Panc1 (cell line): ENCODE measurements at regions not wholly inside any gene's neighbourhood (a gene's known extent, or its start where the extent isn't known, plus 50 kb on each side); places are given as distances from the start of the nearest gene placed in this dataset.

Experiments
- ATAC-seq: fragments of 200-7000 bp; cut with Tn5 transposase; 2 replicates; pipeline ENCODE4 v1.9.1; 2020; ENCODE audit warnings: mild to moderate bottlenecking, moderate library complexity
- BruUV-seq: library from RNA; stranded (reverse); fragments of 400-500 nt; replicated peaks from 2 replicates; lab custom pipeline; 2021; lab: Mats Ljungman, UMichigan
- CTCF ChIA-PET: fragments of 300-600 bp; sonication (Branson Sonifier 250); formaldehyde crosslinking; loops from one replicate; lab custom pipeline; 2022; ENCODE audit warnings: antibody characterized with exemption; lab: Charles Lee
- POLR2A ChIA-PET: fragments of 300-600 bp; sonication (Branson Sonifier 250); formaldehyde crosslinking; loops from one replicate; lab custom pipeline; 2022; ENCODE audit warnings: antibody characterized with exemption; lab: Charles Lee
- DNase-seq: peaks from one replicate; pipeline ENCODE4 v3.0.0-alpha.2; 2010; ENCODE audit warnings: low read depth, low spot score
- H3K27ac ChIP-seq: 2 replicates; pipeline ENCODE4 v1.5.1; 2011; ENCODE audit warnings: mild to moderate bottlenecking, low read length, inconsistent platforms
- H3K27me3 ChIP-seq: fragments of 200-500 bp; sonication (Bioruptor generic); 2 replicates; pipeline ENCODE4 v1.6.0; 2014; ENCODE audit warnings: low read length, inconsistent platforms; ENCODE audit not compliant: control insufficient read depth, insufficient read depth
- H3K36me3 ChIP-seq: fragments of 200-500 bp; sonication (Bioruptor generic); 2 replicates; pipeline ENCODE4 v1.5.1; 2014; ENCODE audit warnings: inconsistent platforms, mild to moderate bottlenecking, low read length, moderate library complexity; ENCODE audit not compliant: control insufficient read depth, insufficient read depth
- H3K4me1 ChIP-seq: 2 replicates; pipeline ENCODE4 v1.5.1; 2011; ENCODE audit warnings: inconsistent platforms, mild to moderate bottlenecking, low read length, moderate library complexity; ENCODE audit not compliant: control insufficient read depth, insufficient read depth
- H3K4me3 ChIP-seq, 2 experiments: 2 replicates each; pipeline ENCODE4 v1.5.1; 2011 to 2012; ENCODE audit warnings: low read depth in 2 of 2, low read length in 2 of 2, mild to moderate bottlenecking in 2 of 2, inconsistent platforms in 1 of 2, moderate library complexity in 1 of 2
- H3K9me3 ChIP-seq: fragments of 200-500 bp; sonication (Bioruptor generic); 2 replicates; pipeline ENCODE4 v1.5.1; 2014; ENCODE audit warnings: low read depth, mild to moderate bottlenecking, inconsistent platforms, low read length, moderate library complexity; ENCODE audit not compliant: control insufficient read depth, insufficient read depth
- CTCF ChIP-seq: fragments of 450-650 bp; IDR thresholded peaks from 2 replicates; pipeline ENCODE4 v1.5.1; 2017; ENCODE audit warnings: mild to moderate bottlenecking
- POLR2AphosphoS5 ChIP-seq: IDR thresholded peaks from 2 replicates; pipeline ENCODE4 v1.6.1; 2012; ENCODE audit warnings: mild to moderate bottlenecking, low read depth, low read length, moderate library complexity
- REST ChIP-seq, 2 experiments: IDR thresholded peaks; 2 replicates each; pipeline ENCODE4 v1.6.1; 2011 to 2012; ENCODE audit warnings: low read depth in 2 of 2, control low read depth in 1 of 2, low read length in 1 of 2, mild to moderate bottlenecking in 1 of 2, moderate library complexity in 1 of 2; ENCODE audit not compliant: insufficient read depth in 1 of 2
- SIN3A ChIP-seq: IDR thresholded peaks from 2 replicates; pipeline ENCODE4 v1.6.1; 2012; ENCODE audit warnings: low read depth, mild to moderate bottlenecking, low read length, moderate library complexity, borderline replicate concordance; ENCODE audit not compliant: insufficient read depth
- TCF7L2 ChIP-seq: IDR thresholded peaks from 2 replicates; pipeline ENCODE4 v1.6.1; 2011; ENCODE audit warnings: mild to moderate bottlenecking, low read depth, low read length, inconsistent platforms
- in situ Hi-C: cut with HindIII; loops from 2 replicates; pipeline ENCODE4 v1.10.0; 2016; ENCODE audit warnings: low sequenced_read_pairs, low pct_unique_long_range_greater_than_20kb
- intact Hi-C: fragments of 100-400 bp; cut with micrococcal nuclease; formaldehyde crosslinking; loops from one replicate; pipeline ENCODE4 v1.10.0; 2022; ENCODE audit not compliant: unreplicated experiment

GRCh38 chr10:3407208-3407607, 234.6 kb upstream of the PITRM1 start:
- no peak for ATAC-seq
- DNase-seq = no peak
- Histone ChIP-seq H3K4me3 (no peak overlapping the region), H3K9me3 (no peaks in the 10 kb centered on the region), H3K4me1 (no peaks in the 10 kb centered on the region), H3K36me3 (no peaks in the 10 kb centered on the region), H3K27ac (no peak overlapping the region), H3K27me3 (no peaks in the 10 kb centered on the region)
- TF ChIP-seq TCF7L2 (no peak), POLR2AphosphoS5 (no peak), SIN3A (no peak), CTCF (no peak), REST (IDR thresholded peaks at IDR 0.05; ENCODE audit: insufficient read depth in 1 of 2, low read depth in 2 of 2, low read length in 1 of 2) (no peak)
- CTCF ChIA-PET = no interaction called here
- POLR2A ChIA-PET = no interaction called here
- intact Hi-C loops (no loop called here), in situ Hi-C loops (no loop called here)
- no TSS peak for BruUV-seq

GRCh38 chr10:3406556-3406955, 234.0 kb upstream of the PITRM1 start:
- H3K9me3 ChIP-seq = no peaks in the 10 kb centered on the region
- H3K4me3 ChIP-seq = no peak overlapping the region
- H3K27ac ChIP-seq = no peak overlapping the region
- no TSS peak for BruUV-seq
- ChIA-PET POLR2A (interaction anchor here (0.6 kb wide), 1 partner anchor 1385 kb away, joined by 4 read pairs; no protein-coding TSS in a partner anchor), CTCF (no interaction called here)
- no peaks in the 10 kb centered on the region for H3K36me3 ChIP-seq
- no peak for DNase-seq
- no peaks in the 10 kb centered on the region for H3K4me1 ChIP-seq
- H3K27me3 ChIP-seq = no peaks in the 10 kb centered on the region
- ATAC-seq = no peak
- in situ Hi-C loops = no loop called here
- intact Hi-C loops = no loop called here
- no peak for TF ChIP-seq TCF7L2
- TF ChIP-seq SIN3A = no peak
- TF ChIP-seq REST (IDR thresholded peaks at IDR 0.05; ENCODE audit: insufficient read depth in 1 of 2, low read depth in 2 of 2, low read length in 1 of 2) = no peak
- no peak for TF ChIP-seq POLR2AphosphoS5
- no peak for TF ChIP-seq CTCF
